Stimulated activated CD4-positive, alpha-beta T cell treated with anti-CD3 and anti-CD28 coated beads, Interleukin-2, amount 100 ng/mL, for 48 hours (primary cell): ENCODE measurements at regions not wholly inside any gene's neighbourhood (a gene's known extent, or its start where the extent isn't known, plus 50 kb on each side); places are given as distances from the start of the nearest gene placed in this dataset.

Source experiments
- DNase-seq, 2 donors: peaks; one replicate each; pipeline ENCODE4 v3.0.0-alpha.2; 2020

DNA sequence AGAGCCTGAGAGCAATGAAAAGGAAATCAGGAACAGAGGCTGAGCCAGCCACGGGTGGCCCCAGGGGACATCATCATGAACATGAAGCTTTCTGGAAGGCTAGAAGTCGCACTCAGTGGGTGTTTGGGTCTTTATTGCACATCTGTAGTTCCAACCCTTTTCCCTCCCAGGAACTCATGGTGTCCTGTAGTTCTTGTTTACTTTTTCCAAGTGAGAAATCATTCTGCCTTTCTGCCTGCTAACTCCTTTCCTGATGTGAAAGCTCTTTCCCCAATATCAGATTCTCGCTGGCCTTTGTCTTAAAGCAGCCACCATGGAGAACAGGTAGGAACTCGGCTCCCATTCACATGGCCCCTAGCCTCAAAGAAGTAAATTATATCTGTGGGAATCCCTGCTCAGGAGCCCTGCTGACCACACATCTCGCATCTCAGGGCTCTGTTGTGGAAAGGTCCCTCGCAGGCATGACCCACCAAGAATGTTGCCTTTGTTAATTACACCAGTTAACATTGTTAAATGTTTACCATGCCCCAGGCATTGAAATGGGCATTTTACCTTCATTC is 542.7 kb downstream of the TNS3 start:
- no peak for DNase-seq

DNA sequence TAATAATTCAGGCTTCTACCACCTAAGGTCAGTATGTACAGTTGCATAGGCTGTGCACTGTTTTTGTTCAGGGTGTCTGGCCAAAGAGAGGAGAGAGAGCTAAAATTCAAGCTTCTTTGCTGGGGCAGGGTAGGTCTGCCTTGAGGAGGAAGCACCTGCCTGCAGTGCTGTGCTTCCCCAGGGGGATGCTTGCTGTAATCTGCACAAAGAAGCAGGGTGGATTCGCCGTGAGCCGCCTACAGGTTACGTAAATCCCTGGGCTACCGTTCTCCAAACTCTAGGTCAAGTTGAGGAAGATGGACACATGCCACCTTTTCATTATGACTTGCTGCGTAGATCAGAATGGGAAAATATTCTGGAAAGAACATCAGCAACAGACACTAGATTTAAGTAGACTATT is 543.3 kb downstream of the TNS3 start:
- no peak for DNase-seq

DNA sequence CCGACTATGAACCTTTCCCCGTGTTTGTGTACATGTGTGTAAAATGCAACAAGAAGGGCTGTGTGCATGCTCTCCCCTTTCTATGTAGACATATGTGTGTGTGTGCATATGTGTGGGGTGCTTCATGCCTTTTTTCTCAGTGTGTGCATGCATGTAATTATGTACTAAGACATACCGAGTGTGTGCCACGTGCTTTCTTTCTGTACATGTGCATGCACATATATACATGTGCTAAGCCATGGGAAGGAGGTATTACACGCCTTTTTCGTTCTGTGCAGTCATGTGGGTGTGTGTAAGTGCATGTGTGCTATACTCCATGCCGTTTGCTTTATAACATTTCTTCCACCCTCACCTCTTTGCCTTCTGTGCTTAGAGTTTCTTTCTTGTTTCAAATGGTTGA is 544.3 kb downstream of the TNS3 start:
- no peak for DNase-seq

DNA sequence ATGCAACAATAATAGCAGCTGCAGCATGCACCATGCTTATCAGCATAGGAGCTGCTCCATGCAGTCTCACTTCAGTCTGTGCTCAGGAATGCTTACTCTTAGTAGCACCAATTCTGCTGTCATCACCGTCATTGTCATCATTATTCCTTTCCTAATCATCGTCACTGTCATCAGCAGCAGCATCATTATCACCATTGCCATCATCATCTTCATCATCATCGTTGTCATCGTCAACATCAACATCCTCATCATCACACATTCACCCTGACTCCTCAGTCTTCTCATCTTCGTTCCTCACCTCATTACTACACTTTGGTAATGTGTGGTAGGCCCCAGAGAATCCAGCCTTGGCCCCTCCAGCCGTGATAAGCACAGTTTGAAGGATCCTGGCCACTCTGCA is 545.0 kb downstream of the TNS3 start:
- no peak for DNase-seq

DNA sequence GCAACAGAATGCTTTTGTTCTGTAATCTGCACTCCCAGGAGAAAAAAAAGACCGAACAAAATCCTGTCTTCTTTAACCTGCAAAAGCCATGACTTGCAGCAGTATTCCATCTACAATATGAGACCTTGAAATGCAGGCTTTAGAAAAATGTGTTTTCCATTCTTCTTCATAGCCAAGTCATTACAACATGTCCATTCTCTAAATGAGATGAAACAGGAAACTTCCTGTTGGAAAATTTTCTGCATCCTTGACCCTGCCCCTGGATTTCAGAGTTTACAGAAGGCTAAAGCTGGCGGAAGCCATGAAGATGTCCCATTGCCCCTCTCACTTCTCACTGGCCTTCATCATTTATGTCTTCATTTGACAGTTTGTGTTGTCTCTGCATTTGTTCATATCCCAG is 546.4 kb downstream of the TNS3 start:
- no peak for DNase-seq

DNA sequence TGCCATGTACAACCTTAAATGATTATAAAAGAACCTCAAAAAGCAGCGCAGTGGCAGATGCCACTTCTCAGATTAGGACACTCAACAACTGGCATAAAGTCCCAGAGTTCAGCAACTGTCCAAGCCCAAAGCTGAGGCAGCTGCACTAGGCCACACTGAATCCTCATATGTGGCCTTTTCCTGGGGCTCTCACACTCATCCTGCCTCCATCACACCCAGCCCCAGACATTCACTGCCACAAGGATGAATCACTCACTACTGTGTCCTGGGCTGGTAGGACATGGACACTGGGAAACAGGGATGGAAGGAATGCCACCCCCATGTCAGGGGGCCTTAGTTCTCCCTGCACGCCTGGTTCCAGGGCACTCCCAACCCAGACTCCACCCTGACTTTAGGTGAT is 547.7 kb downstream of the TNS3 start:
- DNase-seq: no peak

DNA sequence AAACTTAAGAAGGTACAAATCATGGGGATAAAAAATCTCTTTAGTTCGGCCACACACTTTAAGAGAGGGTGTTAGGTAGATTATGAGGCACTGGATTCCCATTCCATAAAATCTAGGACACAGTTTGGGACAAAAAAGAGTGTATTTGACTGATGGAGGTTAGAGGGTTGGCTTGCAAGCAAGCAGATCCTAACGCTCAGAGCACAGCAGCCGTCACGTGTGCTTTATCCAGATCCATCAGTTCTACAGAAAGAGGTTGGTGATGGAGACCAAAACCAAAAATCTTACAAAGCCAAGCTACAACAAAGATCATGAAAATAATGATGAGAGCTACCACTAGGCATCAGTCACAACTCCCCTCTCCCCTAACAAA is 549.4 kb downstream of the TNS3 start:
- DNase-seq: no peak

DNA sequence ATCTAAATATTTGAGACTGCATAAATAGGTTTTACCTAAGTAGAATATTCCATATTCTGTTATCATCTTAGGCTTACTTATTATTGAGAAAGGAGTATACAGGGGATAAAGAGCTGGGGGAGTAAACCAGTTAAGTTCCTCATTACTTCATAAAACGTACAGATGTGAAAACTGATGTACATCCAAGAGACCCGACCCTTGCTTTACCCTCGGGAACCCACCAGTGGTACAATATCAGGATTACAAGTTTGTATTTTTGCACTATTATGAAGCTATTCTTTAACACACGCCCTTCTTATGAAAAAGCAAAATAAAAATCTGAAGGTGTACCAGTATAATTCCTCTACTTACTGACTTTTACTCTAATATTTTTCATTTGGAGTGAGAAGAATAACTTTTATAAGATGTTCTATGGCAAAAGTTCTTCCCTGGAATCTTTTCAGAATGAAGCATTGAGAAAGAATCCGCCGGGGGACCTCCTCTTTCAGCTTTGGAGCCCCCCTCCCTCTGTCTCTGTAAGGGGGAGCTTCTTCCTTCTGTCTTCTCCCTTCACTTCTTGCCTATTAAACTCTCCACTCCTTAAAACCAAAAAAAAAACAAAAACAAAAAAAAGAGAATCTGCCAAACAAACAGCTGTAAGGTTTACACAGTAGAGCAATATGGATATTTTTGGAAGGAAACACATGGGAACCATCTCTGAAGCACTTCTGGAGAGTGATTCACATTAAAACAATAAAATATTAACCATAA is 550.0 kb downstream of the TNS3 start:
- DNase-seq: no peak

DNA sequence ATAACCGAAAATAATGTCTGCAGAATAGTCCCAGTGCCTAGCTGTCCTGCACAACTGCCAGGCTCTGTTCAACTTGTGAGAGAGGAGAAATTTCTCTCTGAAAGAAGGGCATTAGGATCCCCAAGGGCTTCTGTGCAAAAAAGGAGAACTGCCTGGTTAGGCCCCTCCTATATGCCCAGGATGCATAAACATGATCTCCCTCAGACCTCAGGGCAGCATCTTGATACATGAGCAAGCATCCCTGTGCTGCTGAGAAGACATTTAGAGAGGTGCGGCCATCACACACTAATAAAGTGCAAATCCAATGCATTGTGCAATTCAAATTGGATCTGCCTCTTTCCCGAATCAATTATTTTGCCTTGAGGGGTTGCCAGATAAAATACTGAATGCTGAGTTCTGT is 553.6 kb downstream of the TNS3 start:
- no peak for DNase-seq

DNA sequence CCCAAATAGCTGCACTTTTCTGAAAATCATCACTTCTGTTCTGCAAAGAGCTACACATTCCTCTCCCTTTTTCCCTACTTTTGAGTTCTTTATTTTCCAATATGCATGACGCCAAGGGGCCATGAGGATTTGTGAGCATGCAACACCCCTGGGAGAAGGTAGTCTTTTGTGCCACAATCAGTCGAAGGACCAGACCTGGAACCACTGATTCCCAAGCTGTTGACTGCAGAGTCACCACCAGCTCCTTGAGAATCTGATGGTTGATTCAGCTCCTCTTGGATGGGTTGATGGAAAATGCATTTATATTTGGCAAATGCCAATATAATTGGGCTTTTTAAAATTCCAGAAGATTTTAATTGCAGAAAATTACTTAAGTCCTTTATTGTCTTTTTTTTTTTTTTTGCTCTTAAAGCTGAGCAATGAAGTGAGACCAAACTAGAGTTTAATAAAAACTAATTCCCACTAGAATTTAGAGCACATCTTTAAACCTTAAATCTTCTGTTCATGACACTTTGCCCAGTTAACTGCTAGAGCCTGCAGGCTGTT is 554.1 kb downstream of the TNS3 start:
- DNase-seq: no peak

DNA sequence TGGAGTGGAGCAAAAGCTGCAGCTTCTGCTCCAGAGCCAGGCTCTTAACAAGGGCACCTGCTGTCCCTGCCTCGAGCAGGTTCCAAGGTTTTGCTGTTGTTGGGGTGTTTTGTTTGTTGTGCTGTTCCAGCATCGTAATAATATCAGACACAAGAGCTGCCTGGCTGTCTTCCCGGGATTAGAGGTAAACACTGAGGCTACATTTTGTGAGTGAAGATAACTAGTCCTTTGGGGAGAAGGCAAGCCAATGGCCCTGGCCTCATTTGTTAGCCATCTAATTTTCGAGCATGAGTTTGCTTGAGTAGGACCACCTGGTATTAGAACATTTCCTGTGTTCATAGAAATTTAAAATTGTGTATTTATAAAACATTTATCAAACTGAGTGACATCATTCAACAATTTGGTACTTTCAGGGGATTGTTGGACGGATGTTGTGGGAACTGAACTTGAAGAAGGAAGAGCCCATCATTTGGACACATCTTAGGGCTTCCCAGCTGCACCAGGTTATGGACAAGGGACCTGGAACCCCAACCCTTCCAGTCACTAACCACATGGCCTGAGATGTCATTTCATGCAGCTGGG is 555.0 kb downstream of the TNS3 start:
- no peak for DNase-seq

DNA sequence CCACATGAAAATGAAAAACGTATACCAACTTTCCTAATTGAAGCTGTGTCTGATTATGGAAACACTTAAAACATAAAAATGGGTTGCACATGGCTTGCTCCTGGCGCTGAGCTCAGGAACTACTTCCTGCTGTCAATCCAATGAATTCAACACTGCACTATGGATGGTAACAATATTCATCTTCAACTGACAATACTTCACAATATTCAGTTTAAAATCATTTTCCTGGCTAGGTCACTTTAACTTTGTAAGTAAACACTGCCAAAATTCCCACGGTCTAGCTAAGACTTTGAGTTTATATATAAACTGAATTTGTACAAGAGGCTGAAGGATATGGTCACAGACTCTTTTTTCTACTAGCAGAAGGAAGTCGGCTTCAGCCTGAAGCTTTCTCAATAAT is 556.9 kb downstream of the TNS3 start:
- no peak for DNase-seq

DNA sequence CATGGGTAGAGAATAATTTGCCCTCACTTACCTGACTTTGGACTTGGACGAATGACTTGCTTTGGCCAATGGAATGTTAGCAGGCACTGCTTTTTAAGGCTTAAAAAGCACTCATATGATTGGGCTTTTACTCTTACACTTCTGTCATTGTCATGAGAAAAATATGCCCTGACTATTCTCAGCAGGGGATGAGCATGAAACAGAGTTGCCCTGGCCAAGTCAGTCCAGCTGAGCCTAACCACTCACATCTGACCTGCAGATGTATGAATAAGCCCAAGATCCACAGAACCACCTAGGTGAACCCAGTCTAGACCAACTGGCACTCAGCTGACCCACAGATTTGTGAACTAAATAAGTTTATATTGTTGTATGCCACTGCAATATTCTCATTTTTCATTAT is 573.5 kb downstream of the TNS3 start:
- no peak for DNase-seq

DNA sequence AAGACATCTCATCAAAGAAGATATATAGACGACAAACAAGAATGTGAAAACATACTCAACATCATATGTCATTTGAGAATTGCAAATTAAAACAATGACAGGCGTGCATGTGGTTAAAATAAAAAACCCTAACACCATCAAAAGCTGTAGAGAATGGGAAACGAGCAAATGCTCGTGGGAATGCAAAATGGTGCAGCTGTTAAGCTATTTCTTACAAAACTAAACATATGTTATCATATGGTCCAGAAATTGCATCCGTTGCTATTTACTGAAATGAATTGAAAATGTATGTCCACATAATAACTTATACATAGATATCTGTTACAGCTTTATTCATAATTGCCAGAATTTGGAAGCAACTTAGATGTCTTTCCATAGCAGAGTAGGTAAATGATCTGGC is 574.4 kb downstream of the TNS3 start:
- DNase-seq: no peak

DNA sequence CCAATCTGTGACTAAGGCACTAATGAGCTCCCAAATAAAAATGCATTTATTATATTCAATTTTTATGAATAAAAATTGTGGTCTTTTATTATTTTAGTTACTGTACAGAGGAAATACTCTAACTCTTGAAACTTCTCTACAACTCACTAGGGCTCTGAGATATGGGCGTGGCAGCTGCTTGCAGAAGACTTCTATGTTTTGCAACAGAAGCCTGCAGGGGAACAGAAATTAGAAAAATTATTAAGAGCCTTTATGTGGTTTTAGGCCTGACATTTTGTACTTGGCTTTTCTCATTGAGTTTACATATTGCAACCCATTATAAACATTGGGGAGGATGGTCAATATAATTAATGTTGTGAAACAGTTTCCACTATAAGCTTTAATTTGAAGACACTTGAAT is 581.4 kb downstream of the TNS3 start:
- no peak for DNase-seq

DNA sequence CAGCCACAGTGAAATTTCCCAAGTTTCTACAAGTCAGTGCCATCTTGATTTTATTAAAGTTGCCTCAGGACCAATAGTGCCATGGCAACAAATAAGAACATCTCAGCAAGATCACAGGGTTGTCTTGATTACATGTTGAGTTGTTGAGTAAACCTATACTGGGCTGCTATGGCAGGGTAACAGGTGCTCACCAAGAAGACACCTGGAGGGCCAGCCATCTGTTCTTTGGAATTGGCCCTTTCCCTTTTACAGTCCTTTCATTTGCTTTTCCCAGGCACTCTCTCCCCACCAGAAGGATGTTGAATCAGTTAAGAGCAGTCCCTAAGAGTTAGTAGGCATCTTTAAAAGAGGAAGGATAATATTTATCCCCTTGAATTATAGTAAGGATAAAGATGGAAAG is 582.0 kb downstream of the TNS3 start:
- DNase-seq: no peak

DNA sequence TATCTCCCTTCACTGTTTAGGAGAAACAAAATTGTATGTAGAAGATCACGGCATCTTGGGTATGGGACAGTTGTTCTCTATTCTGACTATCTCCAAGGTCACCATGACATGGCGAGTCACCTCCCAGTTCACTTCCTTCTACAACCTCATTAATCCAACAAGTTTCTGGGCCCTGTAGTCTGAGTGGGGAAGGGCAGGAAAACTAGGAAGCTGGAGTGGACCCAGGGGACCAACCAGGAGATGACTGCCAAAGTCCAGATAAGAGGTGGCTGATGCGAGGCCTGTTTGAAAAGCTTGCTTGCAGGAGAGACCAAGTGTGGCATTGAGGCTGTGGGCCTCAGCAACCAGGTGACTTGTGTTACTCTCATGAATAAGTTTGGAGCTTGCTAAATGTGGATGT is 584.9 kb downstream of the TNS3 start:
- DNase-seq: no peak

DNA sequence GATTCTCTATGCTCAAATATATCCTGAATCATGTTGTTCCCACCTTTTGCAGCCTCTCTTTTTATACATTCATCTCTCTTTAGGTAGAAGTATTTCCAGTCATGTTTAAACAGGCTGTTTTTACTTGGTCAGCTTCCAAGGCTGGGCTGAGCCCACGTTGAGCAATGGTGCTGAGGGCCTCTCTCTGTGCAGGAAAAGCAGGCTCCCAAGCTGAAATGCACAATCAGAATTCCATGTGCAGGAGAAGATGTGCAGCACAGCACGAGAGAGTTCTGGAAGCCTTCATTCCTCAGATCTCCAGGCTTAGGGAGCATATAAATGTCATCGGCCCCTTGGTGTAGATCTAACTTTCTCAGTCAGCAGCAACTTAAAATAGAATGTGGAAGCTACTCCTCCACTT is 588.5 kb downstream of the TNS3 start:
- no peak for DNase-seq

DNA sequence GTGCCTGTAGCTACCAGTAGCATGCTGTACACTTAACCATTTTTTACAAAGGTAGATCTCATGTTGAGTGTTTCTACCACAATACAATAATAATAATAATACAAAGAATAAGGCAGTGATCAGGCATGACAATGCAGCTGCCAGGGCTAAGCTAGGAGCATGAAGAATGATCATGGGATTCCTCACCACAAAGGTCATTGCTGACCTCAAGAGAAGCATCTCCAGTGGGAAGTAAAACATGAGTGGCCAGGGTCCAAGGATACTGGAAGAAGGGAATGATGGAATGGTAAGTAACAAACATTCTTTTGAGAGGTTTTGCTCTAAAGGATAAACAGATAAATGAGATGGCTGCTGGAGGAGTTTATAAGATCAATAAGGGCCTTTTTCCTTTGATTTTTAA is 591.1 kb downstream of the TNS3 start:
- no peak for DNase-seq

DNA sequence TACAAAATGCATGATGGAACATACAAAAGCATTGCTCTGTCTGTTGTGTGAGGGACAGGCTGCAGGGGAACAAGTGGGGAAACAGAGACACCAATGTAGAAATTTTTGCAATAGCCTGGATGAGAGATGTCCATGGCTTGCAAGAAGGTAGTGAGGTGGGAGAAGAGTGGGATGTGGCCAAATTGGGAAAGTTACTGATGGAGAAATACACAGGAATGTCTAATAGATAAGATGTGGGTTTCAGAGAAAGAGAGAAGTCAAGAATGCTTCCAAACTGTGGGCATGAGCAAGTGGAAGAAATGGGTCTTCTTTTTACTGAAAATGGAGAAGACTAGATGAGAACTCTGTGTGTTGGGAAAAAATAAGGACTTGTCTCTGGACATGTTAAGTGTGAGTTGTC is 592.7 kb downstream of the TNS3 start:
- DNase-seq: no peak

DNA sequence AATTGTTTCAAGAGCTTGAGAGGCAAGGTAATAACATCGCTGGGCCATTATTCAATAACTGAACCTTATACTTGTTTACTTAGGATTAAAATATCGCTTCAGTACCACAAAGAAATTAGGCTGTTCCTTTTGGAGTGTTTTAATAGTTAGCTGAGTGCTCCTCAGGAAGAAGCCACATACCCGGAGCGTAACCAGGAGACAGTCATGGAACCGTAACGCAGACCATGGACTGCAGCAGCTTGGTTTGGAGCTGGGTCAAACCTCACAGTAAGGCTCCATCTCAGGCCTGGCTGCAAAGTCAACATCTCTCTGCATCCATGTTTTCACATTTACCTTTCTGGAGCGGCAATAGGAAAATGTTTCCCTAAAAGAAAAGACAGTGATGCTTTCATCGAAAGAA is 599.0 kb downstream of the TNS3 start:
- DNase-seq: no peak

DNA sequence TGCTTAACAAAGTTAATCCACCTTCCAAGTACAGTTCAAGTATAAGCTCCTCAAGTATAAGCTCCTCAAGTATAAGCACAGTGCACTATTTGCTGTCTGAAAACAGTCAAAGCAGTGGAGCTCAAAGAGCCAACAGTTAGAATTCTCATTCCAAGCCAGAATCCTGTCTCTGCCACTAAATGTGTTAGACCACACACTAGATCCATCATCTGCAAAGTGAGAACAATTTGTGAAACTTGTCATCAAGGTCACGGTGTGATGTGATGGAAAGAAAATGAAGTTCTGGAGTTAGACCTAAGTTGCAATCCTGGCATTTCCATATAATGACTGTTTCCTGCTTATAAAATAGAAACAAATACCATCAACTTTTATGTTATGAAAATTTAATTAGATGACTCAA is 602.5 kb downstream of the TNS3 start:
- no peak for DNase-seq

DNA sequence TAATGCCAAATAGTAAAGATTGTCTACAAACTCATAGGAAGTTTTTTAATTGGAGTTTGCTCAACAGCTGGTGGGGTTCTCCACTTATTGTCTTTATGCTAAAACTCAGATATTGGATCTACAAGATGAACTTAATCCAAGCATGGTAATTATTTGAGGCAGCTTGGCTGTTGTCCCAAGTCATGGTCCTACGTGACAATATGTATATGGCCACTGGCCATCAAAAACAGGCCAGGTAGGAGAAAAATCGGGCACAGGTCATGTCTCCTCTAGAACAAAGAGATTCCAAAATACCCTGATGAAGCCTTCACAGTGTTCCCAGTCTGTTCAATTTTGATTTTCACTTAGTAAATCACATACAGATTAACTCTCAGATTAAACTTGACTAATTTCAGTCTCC is 606.4 kb downstream of the TNS3 start:
- no peak for DNase-seq

DNA sequence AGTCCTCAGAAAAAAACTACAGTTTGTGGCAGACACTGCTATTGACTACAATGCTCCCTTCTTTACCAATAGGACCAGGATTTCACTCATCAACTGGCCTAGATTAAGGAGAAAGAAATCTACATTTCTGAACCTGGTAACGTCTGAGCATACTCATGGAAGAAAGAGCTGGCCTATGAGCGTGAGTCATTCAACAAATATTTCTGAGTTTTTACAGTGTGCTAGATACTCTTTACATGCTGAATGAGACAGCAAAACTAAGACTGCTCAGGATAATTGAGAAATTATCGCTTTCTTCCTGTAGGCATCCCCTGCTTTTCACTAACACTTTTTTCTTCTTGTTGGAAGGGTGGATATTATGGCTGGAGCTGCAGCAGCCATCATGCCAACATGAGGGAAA is 609.7 kb downstream of the TNS3 start:
- no peak for DNase-seq

DNA sequence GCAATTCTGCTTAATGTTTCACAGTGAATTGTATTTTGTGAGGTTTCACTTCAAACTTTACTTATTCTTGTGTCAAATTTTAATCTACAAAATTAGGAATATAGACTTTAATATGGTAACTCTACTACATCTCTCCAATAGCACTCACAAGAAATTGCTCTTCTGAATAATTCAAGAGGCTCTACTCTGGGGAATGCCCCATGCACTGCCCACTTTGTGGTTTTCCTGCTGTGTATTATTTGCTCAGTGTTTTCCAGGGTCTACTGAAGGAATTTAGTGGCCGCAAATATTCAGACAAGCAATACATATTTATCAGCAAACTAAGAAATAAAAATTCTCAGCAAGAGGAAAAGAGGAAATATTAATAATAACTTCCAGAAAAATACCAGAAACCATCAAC is 611.4 kb downstream of the TNS3 start:
- DNase-seq: no peak
